ENCODE measurements at regions not wholly inside any gene's neighbourhood (a gene's known extent, or its start where the extent isn't known, plus 50 kb on each side); places are given as distances from the start of the nearest gene placed in this dataset.
A peak's percentile ranks its signal among the peaks of the same experiment; 100 is the strongest.
"Not testable (repeated sequence)": the region's sequence is repeated elsewhere in the genome, so short reads cannot be mapped to it uniquely, and the experiment has no call there.

DNA sequence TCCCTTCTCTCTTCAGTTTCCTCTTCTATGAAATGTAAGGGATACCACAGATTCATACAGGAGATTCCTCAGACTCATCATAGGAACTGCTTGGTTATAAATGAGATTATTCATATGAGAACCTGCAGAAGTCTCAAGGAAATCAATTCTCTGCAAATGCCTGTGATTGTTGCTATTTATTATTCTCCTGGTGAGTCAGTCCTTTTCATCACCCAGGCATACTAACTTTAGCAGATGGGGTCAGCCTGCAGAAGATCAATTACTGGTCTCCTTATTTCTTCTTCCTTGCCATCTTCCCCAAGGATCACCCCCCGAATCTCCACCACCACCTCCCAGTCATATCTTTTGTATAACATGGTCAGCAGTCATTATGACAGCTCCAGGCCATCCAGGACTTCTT is 53.8 kb upstream of the DCP1A start:
- Mint-ChIP-seq H3K36me3 (no peaks in the 10 kb centered on the region), H3K27ac (no peak overlapping the region), H3K27me3 (no peaks in the 10 kb centered on the region), H3K4me3 (no peak overlapping the region), H3K4me1 (no peaks in the 10 kb centered on the region), H3K9me3 (peaks cover 6% of the 10 kb centered on the region)
- ATAC-seq, result no peak

- Mint-ChIP-seq H3K27me3 (no peaks in the 10 kb centered on the region), H3K4me1 (peaks cover 6% of the 10 kb centered on the region), H3K27ac (no peak overlapping the region), H3K9me3 (peaks cover 6% of the 10 kb centered on the region), H3K4me3 (no peak overlapping the region), H3K36me3 (no peaks in the 10 kb centered on the region)
- ATAC-seq, result no peak
Measured at GRCh38 chr3:53402326-53402725, 55.0 kb upstream of the DCP1A start.

DNA sequence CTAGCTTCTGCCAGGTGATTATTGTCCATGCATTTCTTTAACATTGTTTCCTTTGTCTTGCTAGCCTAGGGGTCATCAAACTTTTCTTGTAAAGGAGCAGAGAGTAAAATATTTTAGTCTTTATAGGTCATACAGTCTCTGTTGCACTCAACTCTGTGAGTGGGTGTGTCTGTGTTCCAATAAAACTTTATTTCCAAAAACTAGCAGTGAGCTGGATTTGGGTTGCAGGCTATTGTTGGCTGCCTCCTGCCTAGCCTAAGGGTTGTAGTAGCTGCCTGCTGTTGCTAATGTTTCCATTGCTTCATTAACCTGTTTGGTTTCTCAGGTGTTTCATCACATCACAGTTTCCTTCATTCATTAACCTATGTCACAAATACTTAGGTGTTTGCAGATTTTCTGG is 64.0 kb upstream of the DCP1A start:
- ATAC-seq, result no peak
- H3K4me3 Mint-ChIP-seq, result no peak overlapping the region
- no peak overlapping the region for H3K27ac Mint-ChIP-seq
- peaks cover 15% of the 10 kb centered on the region for H3K36me3 Mint-ChIP-seq
- H3K4me1 Mint-ChIP-seq, result peaks cover 9% of the 10 kb centered on the region
- H3K27me3 Mint-ChIP-seq, result peaks cover 8% of the 10 kb centered on the region
- H3K9me3 Mint-ChIP-seq, result peaks cover 8% of the 10 kb centered on the region

DNA sequence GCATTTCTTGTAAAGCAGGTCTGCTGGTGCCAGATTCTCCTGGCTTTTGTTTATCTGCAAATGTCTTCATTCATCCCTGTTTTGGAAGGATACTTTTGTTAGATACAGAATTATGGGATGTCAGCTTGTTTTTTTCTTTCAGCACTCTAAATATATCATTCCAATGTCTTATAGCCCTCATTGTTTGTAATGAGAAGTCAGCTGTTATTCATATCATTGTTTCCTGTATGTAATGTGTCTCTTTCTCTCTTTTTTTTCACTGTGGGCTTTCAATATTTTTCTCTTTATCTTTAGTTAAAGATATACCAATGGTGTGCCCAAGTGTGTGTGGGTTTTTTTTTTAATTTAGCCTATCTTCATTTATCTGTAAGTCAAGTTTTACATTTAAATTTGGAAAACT is 65.6 kb upstream of the DCP1A start:
- H3K27ac Mint-ChIP-seq, result no peak overlapping the region
- H3K36me3 Mint-ChIP-seq, result peaks cover 15% of the 10 kb centered on the region
- H3K27me3 Mint-ChIP-seq, result peaks cover 8% of the 10 kb centered on the region
- H3K4me1 Mint-ChIP-seq, result no peaks in the 10 kb centered on the region
- H3K9me3 Mint-ChIP-seq, result peaks cover 8% of the 10 kb centered on the region
- no peak for ATAC-seq
- no peak overlapping the region for H3K4me3 Mint-ChIP-seq

DNA sequence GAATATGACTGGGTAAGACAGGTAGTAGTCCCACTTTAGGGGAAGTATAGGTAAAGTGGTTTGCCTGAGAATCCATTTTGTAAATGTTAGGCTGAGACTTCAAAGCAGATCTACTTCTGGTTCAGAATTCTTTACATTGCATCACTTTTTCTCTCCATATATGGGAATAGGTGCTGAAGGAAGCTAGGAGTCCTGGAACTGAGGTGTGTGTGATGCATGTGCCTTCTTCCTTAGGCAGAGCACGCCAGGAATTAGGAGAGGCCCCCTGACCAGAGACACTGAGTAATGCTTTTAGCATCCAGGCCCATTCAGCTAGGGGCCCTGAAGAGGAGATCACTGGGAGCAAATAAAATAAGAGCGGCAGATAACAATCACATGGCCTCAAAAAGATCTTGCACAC is 69.2 kb upstream of the DCP1A start:
- H3K9me3 Mint-ChIP-seq, result peaks cover 8% of the 10 kb centered on the region
- H3K36me3 Mint-ChIP-seq, result peaks cover 15% of the 10 kb centered on the region
- no peak for ATAC-seq
- no peaks in the 10 kb centered on the region for H3K4me1 Mint-ChIP-seq
- no peak overlapping the region for H3K4me3 Mint-ChIP-seq
- H3K27ac Mint-ChIP-seq, result no peak overlapping the region
- H3K27me3 Mint-ChIP-seq, result no peaks in the 10 kb centered on the region

GRCh38 chr3:53420831-53421230 is 73.5 kb upstream of the DCP1A start:
- H3K4me3 Mint-ChIP-seq, result no peak overlapping the region
- H3K36me3 Mint-ChIP-seq, result no peaks in the 10 kb centered on the region
- no peak overlapping the region for H3K27ac Mint-ChIP-seq
- H3K4me1 Mint-ChIP-seq, result no peaks in the 10 kb centered on the region
- H3K9me3 Mint-ChIP-seq, result no peaks in the 10 kb centered on the region
- H3K27me3 Mint-ChIP-seq, result no peaks in the 10 kb centered on the region
- no peak for ATAC-seq

DNA sequence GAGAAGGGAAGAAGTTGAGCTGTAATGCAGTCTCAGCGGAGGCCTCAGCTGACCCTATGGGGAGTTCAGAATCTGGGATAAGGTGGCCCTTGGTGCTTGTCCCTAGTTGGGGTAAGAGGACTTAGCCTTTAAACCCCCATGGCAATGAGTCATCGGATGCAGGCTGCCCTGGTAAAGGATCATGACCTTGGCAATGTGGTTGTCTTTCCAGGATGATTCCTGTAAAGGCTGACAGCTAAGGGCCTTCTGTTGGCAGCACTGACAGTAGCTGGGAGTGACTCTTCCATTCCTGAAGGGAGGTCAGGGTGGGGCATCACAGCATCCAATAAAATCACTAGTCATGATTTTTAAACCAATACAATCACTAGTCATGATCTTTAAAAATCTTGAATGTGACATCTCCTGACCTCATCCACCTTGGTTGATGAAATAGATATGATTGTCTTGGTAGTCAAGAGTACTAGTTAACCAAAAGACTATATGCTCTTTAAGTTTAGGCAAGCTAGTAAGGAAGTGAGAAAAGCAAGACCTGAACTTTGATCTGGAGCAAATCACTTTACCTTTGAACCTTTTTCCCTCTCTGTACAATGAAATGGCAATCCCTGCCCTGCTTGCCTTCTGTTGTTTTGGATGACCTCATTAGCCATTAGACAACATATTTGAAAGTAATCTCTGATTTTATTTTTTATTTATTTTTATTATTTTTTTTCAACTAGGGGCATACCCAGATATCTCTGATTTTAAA is 71.3 kb upstream of the CACNA1D start:
- Mint-ChIP-seq H3K9me3 (no peaks in the 10 kb centered on the region), H3K36me3 (no peaks in the 10 kb centered on the region), H3K27ac (no peak overlapping the region), H3K27me3 (no peaks in the 10 kb centered on the region), H3K4me3 (no peak overlapping the region), H3K4me1 (no peaks in the 10 kb centered on the region)
- no peak for ATAC-seq

- H3K27me3 Mint-ChIP-seq, result no peaks in the 10 kb centered on the region
- H3K4me1 Mint-ChIP-seq, result peaks cover 20% of the 10 kb centered on the region
- H3K36me3 Mint-ChIP-seq, result no peaks in the 10 kb centered on the region
- H3K27ac Mint-ChIP-seq, result no peak overlapping the region
- H3K4me3 Mint-ChIP-seq, result no peak overlapping the region
- no peak for ATAC-seq
- no peaks in the 10 kb centered on the region for H3K9me3 Mint-ChIP-seq
Measured at GRCh38 chr3:53425936-53426335, 68.5 kb upstream of the CACNA1D start.

DNA sequence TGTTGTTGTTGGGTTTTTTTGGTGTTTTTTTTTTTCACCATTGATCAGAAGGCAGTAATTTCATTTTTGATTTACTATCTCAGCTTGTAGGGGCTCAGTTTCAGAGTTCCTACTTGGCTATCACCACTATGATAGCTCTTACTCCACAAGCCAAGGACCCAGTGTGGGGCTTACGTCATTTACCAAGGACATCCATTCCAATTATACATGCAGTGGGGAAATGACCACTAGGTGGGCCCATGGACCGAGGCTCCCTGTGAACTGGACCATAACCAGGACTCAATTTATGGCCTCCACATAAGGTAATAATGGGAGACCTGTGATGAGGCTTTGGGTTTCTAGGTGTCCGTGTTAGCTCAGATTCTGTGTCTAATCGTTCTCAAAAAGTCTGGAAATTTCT is 67.5 kb upstream of the CACNA1D start:
- Mint-ChIP-seq H3K9me3 (no peaks in the 10 kb centered on the region), H3K4me1 (peaks cover 23% of the 10 kb centered on the region), H3K4me3 (no peak overlapping the region), H3K27me3 (no peaks in the 10 kb centered on the region), H3K36me3 (no peaks in the 10 kb centered on the region), H3K27ac (no peak overlapping the region)
- ATAC-seq, result no peak

GRCh38 chr3:53436828-53437227 is 57.6 kb upstream of the CACNA1D start:
- H3K9me3 Mint-ChIP-seq, result no peaks in the 10 kb centered on the region
- ATAC-seq, result peak; percentile 45
- H3K36me3 Mint-ChIP-seq, result no peaks in the 10 kb centered on the region
- H3K4me1 Mint-ChIP-seq, result no peaks in the 10 kb centered on the region
- H3K27me3 Mint-ChIP-seq, result no peaks in the 10 kb centered on the region
- H3K4me3 Mint-ChIP-seq, result no peak overlapping the region
- no peak overlapping the region for H3K27ac Mint-ChIP-seq

DNA sequence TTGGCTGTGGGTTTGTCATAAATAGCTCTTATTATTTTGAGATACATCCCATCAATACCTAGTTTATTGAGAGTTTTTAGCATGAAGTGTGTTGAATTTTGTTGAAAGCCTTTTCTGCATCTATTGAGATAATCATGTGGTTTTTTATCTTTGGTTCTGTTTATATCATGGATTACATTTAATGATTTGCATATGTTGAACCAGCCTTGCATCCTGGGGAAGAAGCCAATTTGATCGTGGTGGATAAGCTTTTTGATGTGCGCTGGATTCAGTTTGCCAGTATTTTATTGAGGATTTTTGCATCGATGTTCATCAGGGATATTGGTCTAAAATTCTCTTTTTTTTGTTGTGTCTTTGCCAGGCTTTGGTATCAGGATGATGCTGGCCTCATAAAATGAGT is 51.5 kb upstream of the CACNA1D start:
- not testable (repeated sequence) for H3K36me3 Mint-ChIP-seq, H3K9me3 Mint-ChIP-seq, ATAC-seq, H3K4me3 Mint-ChIP-seq, H3K27ac Mint-ChIP-seq
- H3K4me1 Mint-ChIP-seq, result peaks cover 17% of the 10 kb centered on the region
- peaks cover 46% of the 10 kb centered on the region for H3K27me3 Mint-ChIP-seq

Measured in stimulated activated memory B cell treated with anti-CD40 and anti-IgM and Interleukin-4, amounts not matched to agents 10 μg/mL and 1 μg/mL and 100 μg/mL, for 72 hours (primary cell).